Activated T-helper 1 cell treated with Interleukin-2 at 50 U/mL for 16 hours (primary cell): ENCODE measurements at regions not wholly inside any gene's neighbourhood (a gene's known extent, or its start where the extent isn't known, plus 50 kb on each side); places are given as distances from the start of the nearest gene placed in this dataset.

ENCODE experiments used
- DNase-seq: peaks from one replicate; pipeline ENCODE4 v3.0.0-alpha.2; 2020; ENCODE audit warnings: low read depth

- DNase-seq = no peak
Measured at GRCh38 chr5:54852007-54852406, 133.4 kb downstream of the ESM1 start.

- no peak for DNase-seq
Measured at GRCh38 chr5:54851449-54851848, 133.9 kb downstream of the ESM1 start.

GRCh38 chr5:54848581-54848980 lies 136.8 kb downstream of the ESM1 start:
- no peak for DNase-seq

GRCh38 chr5:54845567-54845941 lies 139.8 kb downstream of the ESM1 start:
- DNase-seq = no peak

GRCh38 chr5:54844905-54845566 lies 140.4 kb downstream of the ESM1 start:
- DNase-seq = no peak

GRCh38 chr5:54844266-54844665 lies 141.1 kb downstream of the ESM1 start:
- no peak for DNase-seq

- no peak for DNase-seq
Measured at GRCh38 chr5:54841481-54841880, 143.9 kb downstream of the ESM1 start.

GRCh38 chr5:54838843-54839242 lies 146.6 kb downstream of the ESM1 start:
- DNase-seq = no peak

- no peak for DNase-seq
Measured at GRCh38 chr5:54837981-54838380, 147.4 kb downstream of the ESM1 start.

- DNase-seq = no peak
Measured at GRCh38 chr5:54837093-54837492, 148.3 kb downstream of the ESM1 start.

GRCh38 chr5:54835647-54836046 lies 149.7 kb downstream of the ESM1 start:
- DNase-seq = no peak

- DNase-seq = no peak
Measured at GRCh38 chr5:54834121-54834842, 151.1 kb downstream of the ESM1 start.

- DNase-seq = no peak
Measured at GRCh38 chr5:54833590-54833989, 151.8 kb downstream of the ESM1 start.

- DNase-seq = no peak
Measured at GRCh38 chr5:54832858-54833257, 152.5 kb downstream of the ESM1 start.

- no peak for DNase-seq
Measured at GRCh38 chr5:54832045-54832444, 153.3 kb downstream of the ESM1 start.

- DNase-seq = no peak
Measured at GRCh38 chr5:54831233-54831632, 154.2 kb downstream of the ESM1 start.

GRCh38 chr5:54829676-54830535 lies 155.5 kb downstream of the ESM1 start:
- DNase-seq = no peak

- DNase-seq = no peak
Measured at GRCh38 chr5:54829102-54829501, 156.3 kb downstream of the ESM1 start.

GRCh38 chr5:54828151-54828550 lies 157.2 kb downstream of the ESM1 start:
- DNase-seq = no peak

GRCh38 chr5:54825005-54825404 lies 160.4 kb downstream of the ESM1 start:
- DNase-seq = no peak

- DNase-seq = no peak
Measured at GRCh38 chr5:54823006-54823405, 162.4 kb downstream of the ESM1 start.

- DNase-seq = no peak
Measured at GRCh38 chr5:54822324-54822687, 163.1 kb downstream of the ESM1 start.
